PC-3 (cell line): ENCODE measurements at regions not wholly inside any gene's neighbourhood (a gene's known extent, or its start where the extent isn't known, plus 50 kb on each side); places are given as distances from the start of the nearest gene placed in this dataset.

Experiments used
- ATAC-seq: fragments of 200-7000 bp; cut with Tn5 transposase; 2 replicates; pipeline ENCODE4 v1.9.1; 2020; ENCODE audit warnings: mild to moderate bottlenecking, moderate library complexity
- BruUV-seq: library from RNA; stranded (reverse); fragments of 400-500 nt; replicated peaks from 2 replicates; lab custom pipeline; 2021; lab: Mats Ljungman, UMichigan
- CTCF ChIA-PET: fragments of 300-600 bp; sonication (Branson Sonifier 250); formaldehyde crosslinking; loops from one replicate; lab custom pipeline; 2022; ENCODE audit warnings: antibody characterized with exemption; lab: Charles Lee
- POLR2A ChIA-PET: fragments of 300-600 bp; sonication (Branson Sonifier 250); formaldehyde crosslinking; loops from one replicate; lab custom pipeline; 2022; ENCODE audit warnings: antibody characterized with exemption; ENCODE audit not compliant: unreplicated experiment; lab: Charles Lee
- DNase-seq: peaks from one replicate; pipeline ENCODE4 v3.0.0-alpha.2; 2015
- H2AFZ ChIP-seq: fragments of 300-600 bp; sonication (generic); 2 replicates; pipeline ENCODE4 v1.6.0; 2016; ENCODE audit warnings: antibody characterized with exemption, low read length
- H3F3A ChIP-seq: fragments of 300-600 bp; sonication (generic); one replicate; pipeline ENCODE4 v1.6.0; 2017; ENCODE audit warnings: antibody characterized with exemption, low read length, control low read depth, mild to moderate bottlenecking; ENCODE audit not compliant: unreplicated experiment
- H3K27ac ChIP-seq: fragments of 300-600 bp; sonication (generic); 2 replicates; pipeline ENCODE4 v1.5.1; 2016; ENCODE audit warnings: mild to moderate bottlenecking, low read length
- H3K27me3 ChIP-seq: fragments of 300-600 bp; sonication (generic); 2 replicates; pipeline ENCODE4 v1.6.1; 2016; ENCODE audit warnings: low read length, mixed read lengths
- H3K36me3 ChIP-seq: fragments of 300-600 bp; sonication (generic); 2 replicates; pipeline ENCODE4 v1.6.1; 2016; ENCODE audit warnings: low read depth, mixed run types, low read length, mixed read lengths
- H3K4me1 ChIP-seq: fragments of 300-600 bp; sonication (generic); 2 replicates; pipeline ENCODE4 v1.5.1; 2016; ENCODE audit warnings: low read length; ENCODE audit not compliant: insufficient read depth
- H3K4me2 ChIP-seq: fragments of 300-600 bp; sonication (generic); 2 replicates; pipeline ENCODE4 v1.6.0; 2016; ENCODE audit warnings: low read length
- H3K4me3 ChIP-seq: fragments of 300-600 bp; sonication (generic); 2 replicates; pipeline ENCODE4 v1.5.1; 2016; ENCODE audit warnings: mild to moderate bottlenecking, low read length, mixed read lengths
- H3K79me2 ChIP-seq: fragments of 300-600 bp; sonication (generic); 2 replicates; pipeline ENCODE4 v1.6.1; 2017; ENCODE audit warnings: low read length, mixed read lengths
- H3K9ac ChIP-seq: fragments of 300-600 bp; sonication (generic); 2 replicates; pipeline ENCODE4 v1.6.0; 2016; ENCODE audit warnings: mild to moderate bottlenecking, low read length
- H3K9me2 ChIP-seq: fragments of 300-600 bp; sonication (generic); replicated peaks from 2 replicates; pipeline ENCODE4 v1.6.1; 2016; ENCODE audit warnings: mixed run types, low read length, mixed read lengths
- H3K9me3 ChIP-seq: fragments of 300-600 bp; sonication (generic); 2 replicates; pipeline ENCODE4 v1.6.1; 2016; ENCODE audit warnings: low read length, mixed read lengths
- H4K20me1 ChIP-seq: fragments of 300-600 bp; sonication (generic); 2 replicates; pipeline ENCODE4 v1.6.1; 2016; ENCODE audit warnings: low read length, mixed read lengths
- EZH2 ChIP-seq: fragments of 300-600 bp; sonication (generic); IDR thresholded peaks from one replicate; pipeline ENCODE4 v1.6.1; 2017; ENCODE audit warnings: antibody characterized with exemption, mild to moderate bottlenecking, low read length; ENCODE audit not compliant: unreplicated experiment
- EZH2phosphoT487 ChIP-seq: fragments of 300-600 bp; sonication (generic); IDR thresholded peaks from 2 replicates; pipeline ENCODE4 v1.6.1; 2018; ENCODE audit warnings: mild to moderate bottlenecking, antibody characterized with exemption, low read length, borderline replicate concordance
- intact Hi-C: fragments of 100-400 bp; cut with micrococcal nuclease; formaldehyde crosslinking; loops from 2 replicates; pipeline ENCODE4 v1.9.0; 2023
- TF ChIP-seq, protein P1 (sequence below): fragments of 300-600 bp; sonication (generic); conservative IDR thresholded peaks from 2 replicates; pipeline ENCODE4 v1.5.1; 2017; ENCODE audit warnings: antibody characterized with exemption, low read depth, mild to moderate bottlenecking, low read length

DNA sequence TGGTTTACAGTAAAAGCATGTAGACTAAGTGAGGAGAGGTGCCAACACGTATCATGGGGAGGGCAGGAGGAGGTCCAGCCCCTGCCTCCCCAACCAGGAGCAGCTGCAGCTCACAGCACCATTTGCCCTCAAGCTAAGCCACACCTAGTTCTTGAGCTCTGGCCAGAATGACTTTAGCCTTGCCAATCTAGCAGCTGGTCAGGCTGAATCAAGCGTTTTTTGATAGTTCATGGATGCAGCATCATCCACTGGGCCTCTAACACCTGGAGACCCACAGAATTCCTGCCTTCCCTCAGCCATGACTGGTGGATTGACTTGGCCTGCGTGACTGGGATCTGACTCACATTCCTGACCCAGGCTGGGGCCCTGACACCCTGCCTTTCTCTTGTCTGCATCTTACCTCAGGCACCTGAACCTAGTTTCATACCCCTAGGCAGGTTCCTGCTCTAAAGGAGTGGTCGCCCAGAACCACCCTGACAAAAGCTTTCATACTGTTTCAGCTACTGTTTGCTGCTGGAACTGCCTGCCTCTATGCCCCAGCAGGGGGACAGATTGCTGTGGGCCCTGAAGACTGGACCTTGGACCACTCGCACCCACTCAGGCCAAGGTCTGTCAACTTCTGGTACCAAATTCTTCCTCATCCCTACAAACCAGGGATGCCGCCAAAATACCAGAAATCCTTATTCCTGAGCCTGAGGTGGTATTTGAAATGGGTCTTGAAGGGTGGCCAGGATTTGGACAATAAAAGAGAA lies 122.3 kb downstream of the QRSL1 start:
- peaks cover 52% of the 10 kb centered on the region for H3K4me1 ChIP-seq
- peak overlapping the region; percentile 25 for H3K4me2 ChIP-seq
- peak overlapping the region; percentile 89 for H3K27ac ChIP-seq
- ATAC-seq: peak; percentile 85
- ChIA-PET CTCF (no interaction called here), POLR2A (interaction anchor here (0.5 kb wide), 1 partner anchor 61 kb away, joined by 3 read pairs; no protein-coding TSS in a partner anchor)
- H3K4me3 ChIP-seq: no peak overlapping the region
- no TSS peak for BruUV-seq
- no peak overlapping the region for H2AFZ ChIP-seq
- H3K79me2 ChIP-seq: no peaks in the 10 kb centered on the region
- H3K9me3 ChIP-seq: no peaks in the 10 kb centered on the region
- no peaks in the 10 kb centered on the region for H3K36me3 ChIP-seq
- H3K27me3 ChIP-seq: no peaks in the 10 kb centered on the region
- TF ChIP-seq EZH2 (no peak), EZH2phosphoT487 (no peak)
- TF ChIP-seq, protein P1, sequence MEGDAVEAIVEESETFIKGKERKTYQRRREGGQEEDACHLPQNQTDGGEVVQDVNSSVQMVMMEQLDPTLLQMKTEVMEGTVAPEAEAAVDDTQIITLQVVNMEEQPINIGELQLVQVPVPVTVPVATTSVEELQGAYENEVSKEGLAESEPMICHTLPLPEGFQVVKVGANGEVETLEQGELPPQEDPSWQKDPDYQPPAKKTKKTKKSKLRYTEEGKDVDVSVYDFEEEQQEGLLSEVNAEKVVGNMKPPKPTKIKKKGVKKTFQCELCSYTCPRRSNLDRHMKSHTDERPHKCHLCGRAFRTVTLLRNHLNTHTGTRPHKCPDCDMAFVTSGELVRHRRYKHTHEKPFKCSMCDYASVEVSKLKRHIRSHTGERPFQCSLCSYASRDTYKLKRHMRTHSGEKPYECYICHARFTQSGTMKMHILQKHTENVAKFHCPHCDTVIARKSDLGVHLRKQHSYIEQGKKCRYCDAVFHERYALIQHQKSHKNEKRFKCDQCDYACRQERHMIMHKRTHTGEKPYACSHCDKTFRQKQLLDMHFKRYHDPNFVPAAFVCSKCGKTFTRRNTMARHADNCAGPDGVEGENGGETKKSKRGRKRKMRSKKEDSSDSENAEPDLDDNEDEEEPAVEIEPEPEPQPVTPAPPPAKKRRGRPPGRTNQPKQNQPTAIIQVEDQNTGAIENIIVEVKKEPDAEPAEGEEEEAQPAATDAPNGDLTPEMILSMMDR: no peak
- intact Hi-C loops: no loop called here
- H3K9me2 ChIP-seq: no peaks in the 10 kb centered on the region
- DNase-seq: peak; percentile 95
- H3F3A ChIP-seq: peaks cover 4% of the 10 kb centered on the region
- peak overlapping the region; percentile 42 for H3K9ac ChIP-seq
- H4K20me1 ChIP-seq: no peaks in the 10 kb centered on the region

DNA sequence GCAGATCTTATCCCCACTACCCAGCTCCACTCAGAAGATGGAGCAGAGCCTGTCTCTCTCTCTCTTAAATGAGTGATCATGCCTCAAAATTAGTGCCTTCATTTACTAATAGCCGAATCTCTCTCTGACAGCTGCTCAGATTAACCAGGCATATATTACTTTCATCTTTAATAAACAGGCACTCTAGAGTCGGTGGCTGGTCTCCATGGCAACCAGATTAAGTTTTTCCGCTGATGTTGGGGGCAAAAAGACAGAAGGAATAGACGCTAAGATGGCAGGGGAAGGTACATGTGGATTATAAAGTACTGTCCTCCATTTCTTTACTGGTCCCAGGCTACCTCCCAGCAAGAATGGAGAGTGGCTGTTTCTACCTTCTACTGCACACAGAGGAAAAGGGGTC lies 121.6 kb downstream of the QRSL1 start:
- H3K27ac ChIP-seq: peak overlapping the region; percentile 89
- intact Hi-C loops: no loop called here
- no peak overlapping the region for H2AFZ ChIP-seq
- peaks cover 54% of the 10 kb centered on the region for H3K4me1 ChIP-seq
- H3K36me3 ChIP-seq: no peaks in the 10 kb centered on the region
- BruUV-seq: no TSS peak
- DNase-seq (no peak), ATAC-seq (no peak)
- H3K4me2 ChIP-seq: 0 out of 2 replicates have a peak overlapping the region, but pooled peaks have one; percentile 11
- POLR2A ChIA-PET: no interaction called here
- no peaks in the 10 kb centered on the region for H4K20me1 ChIP-seq
- CTCF ChIA-PET: no interaction called here
- TF ChIP-seq, protein P1: no peak
- TF ChIP-seq EZH2phosphoT487 (no peak), EZH2 (no peak)
- no peaks in the 10 kb centered on the region for H3K9me2 ChIP-seq
- no peaks in the 10 kb centered on the region for H3K79me2 ChIP-seq
- no peak overlapping the region for H3K4me3 ChIP-seq
- peak overlapping the region; percentile 28; the same call in 1 of the 2 replicates for H3K9ac ChIP-seq
- H3F3A ChIP-seq: peaks cover 5% of the 10 kb centered on the region
- H3K9me3 ChIP-seq: no peaks in the 10 kb centered on the region
- H3K27me3 ChIP-seq: no peaks in the 10 kb centered on the region
